Mammary epithelial cell (primary cell): ENCODE measurements at regions not wholly inside any gene's neighbourhood (a gene's known extent, or its start where the extent isn't known, plus 50 kb on each side); places are given as distances from the start of the nearest gene placed in this dataset.

Experiments used
- CTCF ChIP-seq, 2 donors: IDR thresholded peaks in 1 of 2; conservative IDR thresholded peaks in 1 of 2; 2 replicates each; pipeline ENCODE4 v1.5.1; 2011 to 2012; ENCODE audit warnings: inconsistent platforms in 2 of 2, low read length in 2 of 2, mild to moderate bottlenecking in 2 of 2, control low read depth in 1 of 2, low read depth in 1 of 2; ENCODE audit not compliant: insufficient read depth in 1 of 2; ENCODE audit errors: extremely low read depth in 1 of 2
- EZH2 ChIP-seq: IDR thresholded peaks from 2 replicates; pipeline ENCODE4 v1.6.1; 2012; ENCODE audit warnings: low read length, inconsistent platforms, borderline replicate concordance

- TF ChIP-seq CTCF (conservative IDR thresholded peaks at IDR 0.05 in 1 of 2, IDR thresholded peaks at IDR 0.05 in 1 of 2; ENCODE audit: extremely low read depth in 1 of 2, insufficient read depth in 1 of 2, low read depth in 1 of 2, low read length in 2 of 2) (no peak), EZH2 (no peak)
These were observed 210.3 kb upstream of the ARG1 start for GRCh38 chr6:131362696-131363095.
